ENCODE measurements at regions not wholly inside any gene's neighbourhood (a gene's known extent, or its start where the extent isn't known, plus 50 kb on each side); places are given as distances from the start of the nearest gene placed in this dataset.

GRCh38 chr13:60214213-60215055 is 50.7 kb upstream of the DIAPH3 start:
- Mint-ChIP-seq H3K4me3 (ENCODE audit: unreplicated experiment) (no peak overlapping the region), H3K36me3 (ENCODE audit: unreplicated experiment) (no peaks in the 10 kb centered on the region), H3K27me3 (ENCODE audit: unreplicated experiment) (no peaks in the 10 kb centered on the region), H3K4me1 (ENCODE audit: low read depth, unreplicated experiment) (no peaks in the 10 kb centered on the region), H3K9me3 (ENCODE audit: unreplicated experiment) (no peaks in the 10 kb centered on the region), H3K27ac (ENCODE audit: unreplicated experiment) (no peak overlapping the region)
- no peak for TF ChIP-seq CTCF (IDR thresholded peaks at IDR 0.05; ENCODE audit: partially characterized antibody, unreplicated experiment)
- DNase-seq: no peak

GRCh38 chr13:60220072-60220471 is 56.3 kb upstream of the DIAPH3 start:
- no peaks in the 10 kb centered on the region for H3K27me3 Mint-ChIP-seq (ENCODE audit: unreplicated experiment)
- no peak for TF ChIP-seq CTCF (IDR thresholded peaks at IDR 0.05; ENCODE audit: partially characterized antibody, unreplicated experiment)
- no peak overlapping the region for H3K4me3 Mint-ChIP-seq (ENCODE audit: unreplicated experiment)
- H3K27ac Mint-ChIP-seq (ENCODE audit: unreplicated experiment): no peak overlapping the region
- DNase-seq: no peak
- no peaks in the 10 kb centered on the region for H3K36me3 Mint-ChIP-seq (ENCODE audit: unreplicated experiment)
- no peaks in the 10 kb centered on the region for H3K9me3 Mint-ChIP-seq (ENCODE audit: unreplicated experiment)
- H3K4me1 Mint-ChIP-seq (ENCODE audit: low read depth, unreplicated experiment): no peaks in the 10 kb centered on the region

GRCh38 chr13:60221581-60221980 is 57.9 kb upstream of the DIAPH3 start:
- Mint-ChIP-seq H3K4me3 (ENCODE audit: unreplicated experiment) (no peak overlapping the region), H3K27me3 (ENCODE audit: unreplicated experiment) (no peaks in the 10 kb centered on the region), H3K36me3 (ENCODE audit: unreplicated experiment) (no peaks in the 10 kb centered on the region), H3K27ac (ENCODE audit: unreplicated experiment) (no peak overlapping the region), H3K4me1 (ENCODE audit: low read depth, unreplicated experiment) (no peaks in the 10 kb centered on the region), H3K9me3 (ENCODE audit: unreplicated experiment) (no peaks in the 10 kb centered on the region)
- DNase-seq: no peak
- TF ChIP-seq CTCF (IDR thresholded peaks at IDR 0.05; ENCODE audit: partially characterized antibody, unreplicated experiment): no peak

- peak; percentile 40 for DNase-seq
- Mint-ChIP-seq H3K9me3 (ENCODE audit: unreplicated experiment) (no peaks in the 10 kb centered on the region), H3K4me3 (ENCODE audit: unreplicated experiment) (no peak overlapping the region), H3K4me1 (ENCODE audit: low read depth, unreplicated experiment) (no peaks in the 10 kb centered on the region), H3K27ac (ENCODE audit: unreplicated experiment) (no peak overlapping the region), H3K27me3 (ENCODE audit: unreplicated experiment) (peaks cover 4% of the 10 kb centered on the region), H3K36me3 (ENCODE audit: unreplicated experiment) (no peaks in the 10 kb centered on the region)
- no peak for TF ChIP-seq CTCF (IDR thresholded peaks at IDR 0.05; ENCODE audit: partially characterized antibody, unreplicated experiment)
Observed at GRCh38 chr13:60226507-60226906, 62.8 kb upstream of the DIAPH3 start.

- no peaks in the 10 kb centered on the region for H3K9me3 Mint-ChIP-seq (ENCODE audit: unreplicated experiment)
- H3K4me1 Mint-ChIP-seq (ENCODE audit: low read depth, unreplicated experiment): no peaks in the 10 kb centered on the region
- no peak for DNase-seq
- TF ChIP-seq CTCF (IDR thresholded peaks at IDR 0.05; ENCODE audit: partially characterized antibody, unreplicated experiment): no peak
- no peak overlapping the region for H3K27ac Mint-ChIP-seq (ENCODE audit: unreplicated experiment)
- H3K36me3 Mint-ChIP-seq (ENCODE audit: unreplicated experiment): no peaks in the 10 kb centered on the region
- H3K4me3 Mint-ChIP-seq (ENCODE audit: unreplicated experiment): no peak overlapping the region
- H3K27me3 Mint-ChIP-seq (ENCODE audit: unreplicated experiment): peaks cover 4% of the 10 kb centered on the region
Observed at GRCh38 chr13:60227158-60227557, 63.4 kb upstream of the DIAPH3 start.

Data from glutamatergic neuron (in vitro differentiated cells).